Cardiac muscle cell (in vitro differentiated cells and primary cell): ENCODE measurements at regions not wholly inside any gene's neighbourhood (a gene's known extent, or its start where the extent isn't known, plus 50 kb on each side); places are given as distances from the start of the nearest gene placed in this dataset.

ENCODE experiments used
- DNase-seq, 2 donors: peaks; one replicate each; pipeline versions ENCODE4 v3.0.0 to v3.0.0-alpha.2; 2010 to 2017; ENCODE audit warnings: low read depth in 1 of 2, low spot score in 1 of 2
- H3K27ac ChIP-seq: fragments of 200-600 bp; sonication (generic); 2 replicates; pipeline ENCODE4 v1.5.1; 2016
- H3K27me3 ChIP-seq: fragments of 200-600 bp; sonication (generic); 2 replicates; pipeline ENCODE4 v1.6.0; 2016; ENCODE audit warnings: control low read depth
- H3K36me3 ChIP-seq: fragments of 200-600 bp; sonication (generic); 2 replicates; pipeline ENCODE4 v1.5.1; 2016; ENCODE audit warnings: control low read depth
- H3K4me1 ChIP-seq: fragments of 200-600 bp; sonication (generic); 2 replicates; pipeline ENCODE4 v1.8.1; 2017; ENCODE audit warnings: low read depth, mild to moderate bottlenecking, mixed run types
- H3K4me3 ChIP-seq: fragments of 200-600 bp; sonication (generic); 2 replicates; pipeline ENCODE4 v1.5.1; 2016; ENCODE audit warnings: mild to moderate bottlenecking
- H3K9me3 ChIP-seq: fragments of 200-600 bp; sonication (generic); 2 replicates; pipeline ENCODE4 v1.5.1; 2017; ENCODE audit warnings: low read depth, mild to moderate bottlenecking, control low read depth
- TF ChIP-seq, protein P1 (sequence below): IDR thresholded peaks from 2 replicates; pipeline ENCODE4 v1.5.1; 2012; ENCODE audit warnings: low read depth, mild to moderate bottlenecking, low read length

DNA sequence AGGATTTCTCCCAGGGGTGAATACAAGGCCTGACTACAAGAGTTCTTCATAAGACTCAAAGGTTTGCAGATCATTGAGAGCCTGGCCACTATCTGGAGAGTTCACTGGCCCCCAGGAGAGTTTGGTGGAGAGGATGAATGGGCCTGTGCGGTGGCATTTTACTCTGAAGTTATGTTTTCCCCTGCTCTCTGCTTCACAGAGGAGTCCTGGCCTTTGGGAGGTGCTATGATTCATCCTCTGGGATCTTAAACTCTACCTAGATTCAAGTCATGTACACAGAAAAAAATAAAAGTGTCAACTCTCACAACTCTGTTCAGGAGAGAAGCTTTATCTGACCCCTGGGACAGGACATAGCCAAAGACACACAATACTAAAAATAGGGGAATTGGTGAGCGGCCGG, 159.1 kb upstream of the CARD18 start:
- Histone ChIP-seq H3K4me3 (no peak overlapping the region), H3K27me3 (no peaks in the 10 kb centered on the region), H3K4me1 (no peaks in the 10 kb centered on the region), H3K27ac (no peak overlapping the region), H3K9me3 (no peaks in the 10 kb centered on the region), H3K36me3 (no peaks in the 10 kb centered on the region)
- DNase-seq = no peak
- TF ChIP-seq, protein P1, sequence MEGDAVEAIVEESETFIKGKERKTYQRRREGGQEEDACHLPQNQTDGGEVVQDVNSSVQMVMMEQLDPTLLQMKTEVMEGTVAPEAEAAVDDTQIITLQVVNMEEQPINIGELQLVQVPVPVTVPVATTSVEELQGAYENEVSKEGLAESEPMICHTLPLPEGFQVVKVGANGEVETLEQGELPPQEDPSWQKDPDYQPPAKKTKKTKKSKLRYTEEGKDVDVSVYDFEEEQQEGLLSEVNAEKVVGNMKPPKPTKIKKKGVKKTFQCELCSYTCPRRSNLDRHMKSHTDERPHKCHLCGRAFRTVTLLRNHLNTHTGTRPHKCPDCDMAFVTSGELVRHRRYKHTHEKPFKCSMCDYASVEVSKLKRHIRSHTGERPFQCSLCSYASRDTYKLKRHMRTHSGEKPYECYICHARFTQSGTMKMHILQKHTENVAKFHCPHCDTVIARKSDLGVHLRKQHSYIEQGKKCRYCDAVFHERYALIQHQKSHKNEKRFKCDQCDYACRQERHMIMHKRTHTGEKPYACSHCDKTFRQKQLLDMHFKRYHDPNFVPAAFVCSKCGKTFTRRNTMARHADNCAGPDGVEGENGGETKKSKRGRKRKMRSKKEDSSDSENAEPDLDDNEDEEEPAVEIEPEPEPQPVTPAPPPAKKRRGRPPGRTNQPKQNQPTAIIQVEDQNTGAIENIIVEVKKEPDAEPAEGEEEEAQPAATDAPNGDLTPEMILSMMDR = no peak

DNA sequence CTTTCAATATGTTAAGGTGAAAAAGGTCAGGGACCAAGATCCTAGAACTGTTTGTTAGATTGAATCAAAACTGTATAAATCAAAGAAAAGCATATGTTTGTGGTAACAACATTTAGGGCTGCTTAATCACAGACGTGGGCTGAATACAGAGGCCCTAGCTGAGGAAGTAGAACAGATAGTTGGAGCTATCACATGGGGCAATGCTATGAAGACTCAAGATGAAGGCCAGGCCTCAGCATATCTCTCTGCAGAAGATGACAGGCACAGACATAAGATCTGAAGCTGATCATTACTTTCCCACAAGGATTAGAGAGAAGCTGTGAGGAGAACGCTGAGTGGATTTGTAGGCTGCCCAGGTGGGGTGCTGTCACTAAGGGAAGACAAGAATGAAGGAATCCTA, 158.6 kb upstream of the CARD18 start:
- TF ChIP-seq, protein P1 = no peak
- Histone ChIP-seq H3K27me3 (no peaks in the 10 kb centered on the region), H3K9me3 (no peaks in the 10 kb centered on the region), H3K4me1 (no peaks in the 10 kb centered on the region), H3K27ac (no peak overlapping the region), H3K36me3 (no peaks in the 10 kb centered on the region), H3K4me3 (no peak overlapping the region)
- no peak for DNase-seq

DNA sequence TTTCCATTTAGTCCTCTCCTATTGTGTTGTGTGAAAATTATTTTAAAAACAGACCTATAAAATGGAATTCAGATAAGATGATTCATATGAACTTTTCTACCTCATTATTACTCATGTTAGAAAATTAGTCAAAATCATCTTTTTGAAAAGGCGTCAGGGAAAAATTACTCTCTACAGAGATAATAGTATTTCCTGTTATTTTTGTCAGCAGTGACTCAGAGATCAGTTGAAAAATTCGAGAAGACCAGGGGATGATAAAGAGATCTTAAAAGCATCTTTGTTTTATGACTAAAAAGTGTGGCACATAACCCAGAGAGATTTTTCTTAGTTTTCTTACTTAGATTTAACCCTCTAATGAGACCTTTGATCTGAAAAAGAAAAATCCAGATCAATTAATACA, 157.9 kb upstream of the CARD18 start:
- peak in 1 of 2 donors; percentile 53 for DNase-seq
- no peaks in the 10 kb centered on the region for H3K27me3 ChIP-seq
- no peak overlapping the region for H3K4me3 ChIP-seq
- H3K9me3 ChIP-seq = no peaks in the 10 kb centered on the region
- no peak overlapping the region for H3K27ac ChIP-seq
- TF ChIP-seq, protein P1 = no peak
- H3K4me1 ChIP-seq = no peaks in the 10 kb centered on the region
- no peaks in the 10 kb centered on the region for H3K36me3 ChIP-seq

DNA sequence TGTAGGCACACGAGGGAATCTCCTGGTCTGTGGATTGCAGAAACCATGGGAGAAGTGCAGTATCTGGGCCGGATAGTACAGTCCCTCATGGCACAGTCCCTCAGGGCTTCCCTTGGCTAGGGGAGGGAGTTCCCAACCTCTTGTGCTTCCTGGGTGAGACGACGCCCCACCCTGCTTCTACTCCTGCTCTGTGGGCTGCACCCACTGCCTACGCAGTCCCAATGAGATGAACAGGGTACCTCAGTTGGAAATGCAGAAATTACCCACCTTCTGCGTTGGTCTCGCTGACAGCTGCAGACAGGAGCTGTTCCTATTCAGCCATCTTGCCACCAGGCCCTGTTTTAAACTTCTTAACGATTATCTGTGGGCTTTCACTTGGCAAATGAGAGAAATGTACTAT, 157.2 kb upstream of the CARD18 start:
- Histone ChIP-seq H3K27me3 (no peaks in the 10 kb centered on the region), H3K4me3 (no peak overlapping the region), H3K27ac (no peak overlapping the region), H3K36me3 (no peaks in the 10 kb centered on the region), H3K4me1 (no peaks in the 10 kb centered on the region), H3K9me3 (no peaks in the 10 kb centered on the region)
- no peak for DNase-seq
- TF ChIP-seq, protein P1 = no peak

DNA sequence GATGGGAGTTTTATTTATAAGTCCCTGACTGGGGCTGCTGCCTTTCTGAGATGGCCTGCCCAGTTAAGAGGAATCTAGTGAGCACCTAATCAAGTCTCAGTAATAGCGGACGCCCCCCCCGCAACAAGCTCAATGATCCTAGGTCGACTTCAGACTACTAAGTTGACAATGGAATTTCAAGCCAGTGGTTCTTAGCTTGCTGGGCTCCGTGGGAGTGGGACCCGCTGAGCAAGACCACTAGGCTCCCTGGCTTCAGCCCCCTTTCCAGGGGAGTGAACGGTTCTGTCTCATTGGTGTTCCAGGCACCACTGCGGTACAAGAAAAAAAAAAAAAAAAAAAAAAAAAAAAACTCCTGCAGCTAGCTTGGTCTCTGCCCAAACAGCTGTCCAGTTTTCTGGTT, 156.8 kb upstream of the CARD18 start:
- TF ChIP-seq, protein P1 = no peak
- DNase-seq = no peak
- Histone ChIP-seq H3K36me3 (no peaks in the 10 kb centered on the region), H3K4me1 (no peaks in the 10 kb centered on the region), H3K9me3 (no peaks in the 10 kb centered on the region), H3K27ac (no peak overlapping the region), H3K27me3 (no peaks in the 10 kb centered on the region), H3K4me3 (no peak overlapping the region)

DNA sequence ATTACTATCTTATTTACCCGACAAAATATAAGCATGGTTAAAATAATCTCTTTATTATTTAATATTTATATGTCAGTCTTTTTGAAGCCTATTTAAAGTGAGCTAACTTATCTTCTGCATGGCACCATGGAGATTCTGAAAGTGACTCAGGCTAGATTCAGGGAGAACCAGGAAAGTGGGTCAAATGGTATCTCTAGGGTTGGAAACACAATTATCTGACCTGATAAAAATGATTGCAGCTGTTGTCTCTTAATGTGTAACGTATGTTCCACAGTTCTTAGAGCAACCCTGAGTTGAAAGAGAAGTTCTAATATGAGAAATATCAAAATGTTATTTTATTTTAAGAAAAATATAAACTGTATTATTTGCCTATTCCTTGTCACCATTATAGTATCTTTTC, 143.1 kb upstream of the CARD18 start:
- Histone ChIP-seq H3K27me3 (no peaks in the 10 kb centered on the region), H3K27ac (no peak overlapping the region), H3K4me3 (no peak overlapping the region), H3K36me3 (no peaks in the 10 kb centered on the region), H3K9me3 (no peaks in the 10 kb centered on the region), H3K4me1 (no peaks in the 10 kb centered on the region)
- peak in 1 of 2 donors; percentile 25 for DNase-seq
- TF ChIP-seq, protein P1 = no peak
